A172 (cell line): ENCODE measurements at regions not wholly inside any gene's neighbourhood (a gene's known extent, or its start where the extent isn't known, plus 50 kb on each side); places are given as distances from the start of the nearest gene placed in this dataset.

Source experiments
- DNase-seq: peaks from one replicate; pipeline ENCODE4 v3.0.0-alpha.2; 2015; ENCODE audit warnings: low spot score

- no peak for DNase-seq
Measured at GRCh38 chr15:62544446-62544845, 379.4 kb upstream of the C2CD4B start.

- DNase-seq = no peak
Measured at GRCh38 chr15:62545467-62546227, 380.6 kb upstream of the C2CD4B start.

- no peak for DNase-seq
Measured at GRCh38 chr15:62546628-62547027, 381.5 kb upstream of the C2CD4B start.

GRCh38 chr15:62547584-62547983, 382.5 kb upstream of the C2CD4B start:
- DNase-seq = no peak

GRCh38 chr15:62549345-62549970, 384.4 kb upstream of the C2CD4B start:
- peak; percentile 23 for DNase-seq

- DNase-seq = no peak
Measured at GRCh38 chr15:62550106-62550505, 385.0 kb upstream of the C2CD4B start.

- DNase-seq = no peak
Measured at GRCh38 chr15:62552444-62552843, 387.4 kb upstream of the C2CD4B start.

GRCh38 chr15:62553911-62554563, 389.0 kb upstream of the C2CD4B start:
- DNase-seq = no peak

- DNase-seq = no peak
Measured at GRCh38 chr15:62558640-62559380, 393.7 kb upstream of the C2CD4B start.

GRCh38 chr15:62559381-62559733, 394.3 kb upstream of the C2CD4B start:
- DNase-seq = no peak

GRCh38 chr15:62561059-62561519, 396.0 kb upstream of the C2CD4B start:
- no peak for DNase-seq

- DNase-seq = no peak
Measured at GRCh38 chr15:62561571-62561970, 396.5 kb upstream of the C2CD4B start.

GRCh38 chr15:62564886-62565633, 400.0 kb upstream of the C2CD4B start:
- no peak for DNase-seq

- DNase-seq = no peak
Measured at GRCh38 chr15:62565634-62566026, 400.5 kb upstream of the C2CD4B start.

- DNase-seq = no peak
Measured at GRCh38 chr15:62566248-62566647, 401.2 kb upstream of the C2CD4B start.

GRCh38 chr15:62567501-62567900, 402.4 kb upstream of the C2CD4B start:
- DNase-seq = no peak

- no peak for DNase-seq
Measured at GRCh38 chr15:62568004-62568403, 402.9 kb upstream of the C2CD4B start.

GRCh38 chr15:62568702-62569101, 403.6 kb upstream of the C2CD4B start:
- DNase-seq = no peak

GRCh38 chr15:62569460-62570404, 404.6 kb upstream of the C2CD4B start:
- DNase-seq = no peak

GRCh38 chr15:62570405-62570783, 405.3 kb upstream of the C2CD4B start:
- DNase-seq = no peak
